ENCODE measurements at regions not wholly inside any gene's neighbourhood (a gene's known extent, or its start where the extent isn't known, plus 50 kb on each side); places are given as distances from the start of the nearest gene placed in this dataset.

DNA sequence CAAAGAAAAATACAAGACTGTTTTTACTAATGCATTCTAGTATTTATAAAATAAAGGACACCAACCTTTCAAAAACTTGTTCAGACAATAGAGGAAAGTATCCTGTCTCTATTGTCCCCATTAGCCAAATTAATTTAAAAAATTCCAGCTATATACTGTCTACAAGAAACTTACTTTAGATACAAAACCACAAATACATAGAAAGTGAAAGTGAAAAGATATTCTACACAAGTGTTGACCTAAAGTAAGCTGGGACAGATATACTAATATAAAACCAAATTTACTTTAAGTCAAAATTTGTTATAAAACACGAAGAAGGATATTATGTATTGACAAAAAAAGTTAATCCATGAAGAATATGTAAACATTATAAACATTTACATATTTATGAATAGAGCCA, 893.3 kb upstream of the TMEFF2 start (continued):
- TF ChIP-seq PHF8 (conservative IDR thresholded peaks at IDR 0.05; ENCODE audit: low read depth, low read length) (no peak), BCL11A (IDR thresholded peaks at IDR 0.05; ENCODE audit: low read depth in 2 of 2, low read length in 2 of 2) (no peak), SIX5 (IDR thresholded peaks at IDR 0.05; ENCODE audit: low read depth, low read length) (no peak)
